SK-N-MC (cell line): ENCODE measurements at regions not wholly inside any gene's neighbourhood (a gene's known extent, or its start where the extent isn't known, plus 50 kb on each side); places are given as distances from the start of the nearest gene placed in this dataset.

Experiments used
- DNase-seq: peaks from one replicate; pipeline ENCODE4 v3.0.0-alpha.2; 2011; ENCODE audit warnings: low read depth, low spot score
- H3K27ac ChIP-seq: fragments of 200-600 bp; sonication (generic); 2 replicates; pipeline ENCODE4 v1.5.1; 2016; ENCODE audit warnings: mixed run types
- H3K36me3 ChIP-seq: fragments of 200-600 bp; sonication (generic); 2 replicates; pipeline ENCODE4 v1.6.1; 2017; ENCODE audit warnings: antibody characterized with exemption, low read length, mixed read lengths; ENCODE audit not compliant: insufficient read depth
- H3K4me3 ChIP-seq: fragments of 200-600 bp; sonication (generic); 2 replicates; pipeline ENCODE4 v1.5.1; 2016
- H3K9ac ChIP-seq: fragments of 200-600 bp; sonication (generic); 2 replicates; pipeline ENCODE4 v1.8.0; 2017; ENCODE audit warnings: mixed run types, mixed read lengths; ENCODE audit not compliant: insufficient read length
- H3K9me3 ChIP-seq: fragments of 200-600 bp; sonication (generic); 2 replicates; pipeline ENCODE4 v1.6.1; 2017; ENCODE audit warnings: low read depth, mild to moderate bottlenecking, antibody characterized with exemption, low read length, moderate library complexity, mixed read lengths
- EZH2 ChIP-seq: fragments of 200-600 bp; sonication (generic); IDR thresholded peaks from one replicate; pipeline ENCODE4 v1.6.1; 2017; ENCODE audit warnings: antibody characterized with exemption
- FOXP2 ChIP-seq: optimal IDR thresholded peaks from 2 replicates; pipeline ENCODE3; 2011; ENCODE audit warnings: mild to moderate bottlenecking, moderate library complexity; ENCODE audit not compliant: insufficient read depth; ENCODE audit errors: extremely low read length, control extremely low read depth
- POLR2AphosphoS5 ChIP-seq: IDR thresholded peaks from 2 replicates; pipeline ENCODE4 v1.6.1; 2012; ENCODE audit warnings: mild to moderate bottlenecking, low read depth, low read length, borderline replicate concordance

- no peak overlapping the region for H3K9ac ChIP-seq
- no peaks in the 10 kb centered on the region for H3K36me3 ChIP-seq
- no peak overlapping the region; the same call in 1 of the 2 replicates for H3K27ac ChIP-seq
- no peaks in the 10 kb centered on the region for H3K9me3 ChIP-seq
- H3K4me3 ChIP-seq, result no peak overlapping the region
- no peak for DNase-seq
- TF ChIP-seq EZH2, result no peak
- no peak for TF ChIP-seq POLR2AphosphoS5
- TF ChIP-seq FOXP2, result no peak
Observed at GRCh38 chr17:62913991-62914570, 52.0 kb upstream of the TANC2 start.

- H3K9ac ChIP-seq, result no peak overlapping the region
Observed at GRCh38 chr17:62912363-62912762, 53.7 kb upstream of the TANC2 start.

GRCh38 chr17:62911114-62911513, 54.9 kb upstream of the TANC2 start:
- no peak overlapping the region for H3K9ac ChIP-seq
- DNase-seq, result no peak
- H3K9me3 ChIP-seq, result no peaks in the 10 kb centered on the region
- no peaks in the 10 kb centered on the region for H3K36me3 ChIP-seq
- TF ChIP-seq EZH2 (no peak), FOXP2 (no peak), POLR2AphosphoS5 (no peak)
- H3K27ac ChIP-seq, result no peak overlapping the region
- no peak overlapping the region for H3K4me3 ChIP-seq

More at GRCh38 chr17:62912363-62912762, 53.7 kb upstream of the TANC2 start:
- H3K27ac ChIP-seq, result no peak overlapping the region
- no peak for TF ChIP-seq FOXP2
- no peaks in the 10 kb centered on the region for H3K9me3 ChIP-seq
- H3K36me3 ChIP-seq, result no peaks in the 10 kb centered on the region
- H3K4me3 ChIP-seq, result no peak overlapping the region
- no peak for DNase-seq

DNA sequence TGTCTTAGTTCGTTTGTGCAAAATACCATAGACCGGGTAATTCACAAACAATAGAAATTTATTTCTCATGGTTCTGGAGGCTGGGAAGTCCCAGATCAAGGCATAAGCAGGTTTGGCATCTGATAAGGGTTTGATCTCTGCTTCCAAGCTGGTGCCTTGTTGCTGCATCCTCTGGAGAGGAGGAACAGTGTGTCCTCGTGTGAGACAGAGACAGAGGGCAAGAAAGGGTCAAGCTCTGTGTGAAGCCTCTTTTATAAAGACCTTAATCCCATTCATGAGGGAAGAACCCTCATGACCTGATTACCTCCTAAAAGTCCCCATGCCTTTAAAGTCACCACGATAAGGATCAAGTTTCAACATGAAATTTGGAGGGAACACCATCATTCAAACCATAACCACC, 55.8 kb upstream of the TANC2 start:
- H3K36me3 ChIP-seq, result no peaks in the 10 kb centered on the region
- H3K4me3 ChIP-seq, result no peak overlapping the region
- H3K9me3 ChIP-seq, result no peaks in the 10 kb centered on the region
- no peak for DNase-seq
- no peak overlapping the region for H3K9ac ChIP-seq
- TF ChIP-seq POLR2AphosphoS5 (no peak), EZH2 (no peak), FOXP2 (no peak)
- no peak overlapping the region for H3K27ac ChIP-seq

- Histone ChIP-seq H3K9me3 (no peaks in the 10 kb centered on the region), H3K27ac (no peak overlapping the region), H3K9ac (no peak overlapping the region), H3K4me3 (no peak overlapping the region), H3K36me3 (no peaks in the 10 kb centered on the region)
- no peak for DNase-seq
- no peak for TF ChIP-seq EZH2
- TF ChIP-seq POLR2AphosphoS5, result no peak
- TF ChIP-seq FOXP2, result no peak
Observed at GRCh38 chr17:62907961-62908360, 58.1 kb upstream of the TANC2 start.

DNA sequence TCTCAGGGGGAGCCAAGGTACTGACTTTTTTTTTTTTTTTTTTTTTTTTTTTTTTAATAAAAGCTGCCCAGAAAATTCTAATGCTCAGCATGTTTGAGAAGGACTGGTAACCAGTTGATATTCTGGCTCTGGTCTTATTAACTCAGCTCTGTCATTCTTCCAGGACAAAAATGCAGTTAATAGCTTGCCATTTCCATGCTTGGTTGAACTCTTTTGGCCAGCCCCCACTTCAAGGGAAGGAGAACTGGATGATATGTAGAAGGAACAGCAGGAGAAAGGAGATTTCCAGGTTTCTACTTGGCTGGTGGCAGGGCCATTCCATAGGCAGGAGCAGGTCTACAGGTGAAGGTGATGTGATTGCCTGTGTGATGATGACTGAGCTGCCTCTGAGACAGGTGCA, 59.2 kb upstream of the TANC2 start:
- Histone ChIP-seq H3K9ac (no peak overlapping the region), H3K36me3 (no peaks in the 10 kb centered on the region), H3K4me3 (no peak overlapping the region), H3K27ac (no peak overlapping the region), H3K9me3 (no peaks in the 10 kb centered on the region)
- TF ChIP-seq POLR2AphosphoS5, result no peak
- no peak for TF ChIP-seq EZH2
- TF ChIP-seq FOXP2, result no peak
- no peak for DNase-seq

- Histone ChIP-seq H3K36me3 (no peaks in the 10 kb centered on the region), H3K9me3 (no peaks in the 10 kb centered on the region), H3K27ac (no peak overlapping the region), H3K4me3 (no peak overlapping the region), H3K9ac (no peak overlapping the region)
- no peak for DNase-seq
- TF ChIP-seq FOXP2, result no peak
- no peak for TF ChIP-seq POLR2AphosphoS5
- TF ChIP-seq EZH2, result no peak
Observed at GRCh38 chr17:62905233-62905632, 60.8 kb upstream of the TANC2 start.

- H3K4me3 ChIP-seq, result no peak overlapping the region
- no peaks in the 10 kb centered on the region for H3K36me3 ChIP-seq
- no peak overlapping the region for H3K27ac ChIP-seq
- DNase-seq, result no peak
- no peaks in the 10 kb centered on the region for H3K9me3 ChIP-seq
- no peak overlapping the region for H3K9ac ChIP-seq
- TF ChIP-seq FOXP2, result no peak
Observed at GRCh38 chr17:62902531-62903220, 63.4 kb upstream of the TANC2 start.

- Histone ChIP-seq H3K9ac (no peak overlapping the region), H3K4me3 (no peak overlapping the region), H3K27ac (no peak overlapping the region), H3K9me3 (no peaks in the 10 kb centered on the region), H3K36me3 (no peaks in the 10 kb centered on the region)
- TF ChIP-seq EZH2, result no peak
- TF ChIP-seq FOXP2, result no peak
- TF ChIP-seq POLR2AphosphoS5, result no peak
- DNase-seq, result no peak
Observed at GRCh38 chr17:62901544-62901943, 64.5 kb upstream of the TANC2 start.
